ENCODE measurements at regions not wholly inside any gene's neighbourhood (a gene's known extent, or its start where the extent isn't known, plus 50 kb on each side); places are given as distances from the start of the nearest gene placed in this dataset.

DNA sequence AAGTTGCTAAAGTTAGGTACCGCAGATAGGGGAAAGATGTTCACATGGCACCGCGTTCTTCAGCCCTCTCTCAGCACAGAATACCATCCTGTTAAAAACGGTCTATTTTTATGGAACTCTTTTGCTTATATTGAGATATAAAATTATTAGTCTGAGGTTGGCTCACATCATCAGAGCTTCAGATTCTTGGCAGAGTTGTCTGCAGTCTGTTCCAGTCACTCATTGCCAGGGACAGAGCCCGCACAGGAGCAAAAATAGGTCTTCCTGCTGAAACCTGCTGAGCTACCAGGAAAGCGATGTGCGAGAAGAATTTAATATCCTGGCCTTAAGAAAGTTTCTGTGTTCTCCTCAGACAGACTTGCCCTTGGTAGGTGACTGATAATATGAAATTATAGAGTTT lies 249.8 kb downstream of the VRK1 start:
- TF ChIP-seq POLR2A (IDR thresholded peaks at IDR 0.05; ENCODE audit: low read depth) (no peak), EP300 (IDR thresholded peaks at IDR 0.05) (no peak), POLR2AphosphoS5 (IDR thresholded peaks at IDR 0.05) (no peak)
- TF ChIP-seq, protein P1, sequence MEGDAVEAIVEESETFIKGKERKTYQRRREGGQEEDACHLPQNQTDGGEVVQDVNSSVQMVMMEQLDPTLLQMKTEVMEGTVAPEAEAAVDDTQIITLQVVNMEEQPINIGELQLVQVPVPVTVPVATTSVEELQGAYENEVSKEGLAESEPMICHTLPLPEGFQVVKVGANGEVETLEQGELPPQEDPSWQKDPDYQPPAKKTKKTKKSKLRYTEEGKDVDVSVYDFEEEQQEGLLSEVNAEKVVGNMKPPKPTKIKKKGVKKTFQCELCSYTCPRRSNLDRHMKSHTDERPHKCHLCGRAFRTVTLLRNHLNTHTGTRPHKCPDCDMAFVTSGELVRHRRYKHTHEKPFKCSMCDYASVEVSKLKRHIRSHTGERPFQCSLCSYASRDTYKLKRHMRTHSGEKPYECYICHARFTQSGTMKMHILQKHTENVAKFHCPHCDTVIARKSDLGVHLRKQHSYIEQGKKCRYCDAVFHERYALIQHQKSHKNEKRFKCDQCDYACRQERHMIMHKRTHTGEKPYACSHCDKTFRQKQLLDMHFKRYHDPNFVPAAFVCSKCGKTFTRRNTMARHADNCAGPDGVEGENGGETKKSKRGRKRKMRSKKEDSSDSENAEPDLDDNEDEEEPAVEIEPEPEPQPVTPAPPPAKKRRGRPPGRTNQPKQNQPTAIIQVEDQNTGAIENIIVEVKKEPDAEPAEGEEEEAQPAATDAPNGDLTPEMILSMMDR (IDR thresholded peaks at IDR 0.05): no peak
